NCI-H1105 (cell line): ENCODE measurements at regions not wholly inside any gene's neighbourhood (a gene's known extent, or its start where the extent isn't known, plus 50 kb on each side); places are given as distances from the start of the nearest gene placed in this dataset.

Experiments
- DNase-seq: peaks from one replicate; lab custom pipeline; 2025; lab: John Stamatoyannopoulos, UW

DNA sequence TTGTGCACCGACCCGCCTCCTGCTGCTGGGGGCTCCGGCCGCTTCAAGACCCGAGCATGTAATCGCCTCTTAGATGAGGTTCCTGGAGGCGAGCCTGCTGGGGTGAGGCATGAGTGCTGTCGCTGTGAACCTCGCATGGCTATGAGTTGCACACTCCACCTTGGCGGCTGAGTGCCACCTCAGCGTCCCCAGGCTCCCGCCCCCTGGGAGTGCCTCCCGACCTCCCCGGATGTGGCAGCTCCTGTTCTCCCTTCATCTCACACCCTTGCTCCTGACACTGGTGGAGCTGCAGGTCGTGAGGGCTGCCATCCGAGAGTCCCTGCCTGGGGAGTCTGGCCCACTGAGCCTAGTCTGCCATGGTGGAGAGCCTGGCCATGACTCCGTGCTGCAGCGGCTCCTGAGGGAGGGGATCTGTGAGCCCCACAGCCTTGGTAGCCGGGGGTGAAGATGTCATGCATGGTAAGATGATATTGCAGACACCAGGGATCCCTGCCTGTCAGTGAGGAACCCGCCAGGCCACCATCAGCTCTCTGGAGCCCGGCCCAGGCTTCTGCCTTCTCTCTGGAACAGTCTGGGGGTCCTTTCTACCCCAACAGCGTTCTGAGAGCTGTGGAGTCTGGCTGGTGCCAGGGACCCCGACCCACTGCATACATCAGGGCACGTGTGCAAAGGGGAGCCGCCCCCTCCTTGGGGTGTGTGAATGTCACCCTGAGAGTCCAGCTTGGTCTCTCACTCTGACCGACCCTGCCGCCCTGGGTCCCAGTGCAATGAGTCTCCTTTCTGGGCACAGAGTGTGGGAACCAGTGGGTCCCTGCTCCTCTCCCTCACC, 61.6 kb upstream of the HS6ST1 start:
- DNase-seq = no peak

DNA sequence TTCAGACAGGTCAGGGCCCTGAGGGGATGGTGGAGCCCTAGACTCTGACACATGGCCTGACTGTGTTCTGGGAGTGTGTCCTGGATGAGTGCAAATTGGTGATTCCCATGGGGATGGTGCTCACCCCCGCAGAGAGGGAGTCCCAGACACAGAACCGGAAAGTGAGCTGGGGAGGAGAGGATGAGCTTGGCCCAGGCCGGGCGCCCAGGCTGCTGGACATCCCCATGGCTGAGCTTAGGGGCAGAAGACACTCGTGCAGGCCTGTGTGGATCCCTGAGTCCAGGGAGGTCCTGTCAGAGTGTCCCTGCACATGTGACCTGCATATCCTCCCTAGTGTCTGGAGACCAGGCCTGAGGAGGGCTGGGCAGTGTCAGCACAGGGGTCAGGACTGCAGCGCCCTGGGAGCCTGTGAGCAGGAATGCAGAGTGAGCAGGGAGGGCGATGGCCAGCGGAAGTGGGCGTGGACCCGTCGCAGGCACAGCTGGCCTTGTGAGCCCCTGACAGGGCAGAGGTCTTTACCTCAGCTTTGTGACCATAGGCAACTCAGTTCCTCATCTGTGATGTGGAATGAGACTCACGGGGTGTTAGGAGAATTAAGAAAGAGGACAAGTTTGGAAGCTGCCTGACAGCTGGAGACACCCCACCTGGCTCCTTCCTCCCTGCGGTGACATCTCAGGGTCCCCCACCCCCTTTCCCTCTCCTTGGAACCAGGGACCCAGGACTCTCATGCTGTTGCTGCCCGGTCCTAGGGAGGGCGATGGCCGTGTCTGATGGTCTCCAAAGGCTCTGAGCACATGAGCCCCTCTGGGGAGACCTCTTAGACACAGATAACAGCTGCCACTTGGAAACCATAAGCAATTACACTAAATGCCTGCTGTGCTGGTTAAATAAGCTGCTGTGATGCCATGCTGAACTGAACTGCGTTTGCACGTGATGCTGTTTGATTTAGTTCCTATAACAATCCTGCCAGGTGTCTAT, 62.6 kb upstream of the HS6ST1 start:
- no peak for DNase-seq

DNA sequence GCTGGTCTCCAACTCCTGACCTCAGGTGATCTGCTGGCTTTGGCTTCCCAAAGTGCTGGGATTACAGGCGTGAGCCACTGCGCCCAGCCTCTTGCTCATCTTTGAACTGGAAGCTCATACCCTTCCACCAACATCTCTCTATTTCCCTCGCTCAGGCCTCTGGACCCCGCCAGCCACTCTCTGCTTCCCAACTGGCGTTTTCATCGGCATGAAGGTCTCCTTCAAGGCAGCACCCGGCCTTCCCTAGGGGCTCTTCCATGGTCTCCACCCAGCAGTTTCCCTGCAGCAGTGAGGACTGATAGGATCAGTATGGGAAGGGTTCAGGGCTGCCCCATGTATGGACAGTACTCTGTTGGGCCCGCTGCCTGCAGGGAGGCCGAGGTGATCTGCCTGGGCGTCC, 65.8 kb upstream of the HS6ST1 start:
- DNase-seq = no peak

- no peak for DNase-seq
Observed at GRCh38 chr2:128384956-128385355, 66.3 kb upstream of the HS6ST1 start.

- no peak for DNase-seq
Observed at GRCh38 chr2:128385365-128385764, 66.7 kb upstream of the HS6ST1 start.

GRCh38 chr2:128386066-128386465, 67.4 kb upstream of the HS6ST1 start:
- no peak for DNase-seq

DNA sequence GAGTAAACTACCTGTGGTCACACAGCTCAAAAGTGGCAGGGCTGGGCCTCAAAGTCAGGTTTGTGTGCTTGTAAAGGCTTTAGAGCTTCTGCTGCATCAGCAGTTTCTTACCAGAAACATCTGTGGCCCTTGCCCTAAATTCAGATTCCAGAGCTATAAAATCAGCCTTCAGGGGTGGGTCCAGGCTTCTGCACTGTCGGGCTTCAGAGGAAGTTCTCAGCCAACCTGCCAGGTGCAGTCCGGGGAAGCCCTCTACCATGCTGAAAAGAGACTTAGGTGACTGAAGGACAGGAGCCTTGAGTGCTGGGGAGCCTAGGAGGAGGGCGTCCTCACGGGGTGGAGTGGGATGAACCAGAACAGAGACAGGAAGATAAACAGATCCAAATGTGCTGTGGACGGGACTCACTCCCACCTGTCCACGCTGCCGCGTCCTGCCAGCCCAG, 69.9 kb upstream of the HS6ST1 start:
- DNase-seq = no peak

DNA sequence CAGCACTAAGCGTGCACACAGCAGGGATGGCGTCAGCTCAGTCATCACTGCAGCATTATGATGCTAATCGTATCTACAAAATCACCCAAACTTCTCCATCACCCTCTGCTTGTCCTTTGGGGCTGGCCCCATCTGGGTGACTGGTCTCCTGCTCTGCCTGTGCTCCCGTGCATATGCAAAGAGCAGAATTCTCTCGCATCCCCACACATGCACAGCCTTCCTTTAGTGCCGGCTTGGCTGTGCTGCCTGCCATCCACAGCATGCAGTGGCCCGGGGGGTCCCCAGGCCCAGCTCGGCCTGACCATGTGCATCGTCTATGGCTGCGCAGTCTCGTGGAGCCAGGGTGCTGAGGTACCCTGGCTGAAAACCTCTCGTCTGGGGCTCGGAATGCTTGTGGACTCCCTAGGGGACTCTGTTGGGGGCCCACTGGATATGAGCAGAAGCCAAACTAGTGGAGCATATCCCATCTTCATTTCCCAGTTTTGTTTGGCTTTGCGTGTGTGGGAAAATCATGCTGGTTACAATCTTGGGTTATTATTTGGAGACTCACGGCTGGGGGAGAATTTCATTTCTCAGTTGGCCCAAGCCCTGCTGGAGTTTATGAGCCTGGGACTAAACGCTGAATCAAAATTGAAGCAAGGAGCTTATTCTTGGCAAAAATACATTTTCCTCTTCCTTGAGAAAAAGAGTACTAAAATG, 70.9 kb upstream of the HS6ST1 start:
- DNase-seq = no peak

GRCh38 chr2:128390256-128390990, 71.8 kb upstream of the HS6ST1 start:
- DNase-seq = no peak

DNA sequence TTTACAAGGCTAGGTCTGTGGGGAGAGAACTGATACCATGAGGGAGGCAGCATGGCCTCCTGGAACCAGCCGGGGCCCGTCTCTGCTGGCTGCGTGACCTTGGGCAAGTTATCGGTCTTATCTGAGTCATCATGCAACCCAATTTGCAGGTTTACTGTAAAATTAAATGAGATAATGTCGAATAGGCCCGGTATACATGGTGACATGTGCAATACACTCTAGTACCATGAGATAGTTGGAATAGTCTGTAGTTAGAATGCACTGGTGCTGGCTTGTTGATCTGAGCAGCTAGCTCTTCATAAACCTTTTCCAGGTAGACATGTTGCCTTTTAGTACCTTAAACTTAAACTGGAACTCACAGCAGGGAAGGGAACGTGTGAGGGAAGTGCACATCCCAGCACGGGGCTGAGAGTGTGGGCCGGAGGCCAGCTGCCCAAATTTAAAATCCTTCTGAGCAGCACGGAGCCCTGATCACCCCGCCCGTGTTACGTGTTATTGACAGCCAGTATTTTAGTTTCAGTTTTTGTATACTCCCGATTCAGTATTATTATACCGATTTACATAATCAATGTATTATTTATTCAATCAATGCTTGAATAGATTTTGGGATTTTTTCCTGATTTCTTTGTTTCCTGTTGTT, 72.4 kb upstream of the HS6ST1 start:
- no peak for DNase-seq

- DNase-seq = no peak
Observed at GRCh38 chr2:128391679-128392078, 73.0 kb upstream of the HS6ST1 start.

DNA sequence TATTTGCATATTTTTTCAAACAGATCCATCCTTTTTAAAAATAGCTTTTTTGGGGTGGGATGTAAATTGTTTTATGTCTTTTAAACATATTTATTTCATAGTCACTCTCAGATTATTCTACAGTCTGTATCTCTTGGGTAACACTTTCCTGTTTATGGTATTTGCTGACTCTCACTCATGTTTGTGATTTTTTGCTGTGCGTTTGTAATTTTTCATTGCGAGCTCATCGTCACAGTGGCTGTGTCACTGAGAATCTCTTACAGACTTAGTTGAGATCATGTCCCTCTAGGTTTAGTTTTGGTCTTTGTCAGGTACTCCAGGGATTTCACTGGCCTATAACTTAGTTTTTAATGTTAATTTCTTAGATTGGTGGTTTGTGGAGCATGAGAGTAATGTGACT, 73.5 kb upstream of the HS6ST1 start:
- DNase-seq = no peak

- DNase-seq = no peak
Observed at GRCh38 chr2:128394007-128394730, 75.5 kb upstream of the HS6ST1 start.

DNA sequence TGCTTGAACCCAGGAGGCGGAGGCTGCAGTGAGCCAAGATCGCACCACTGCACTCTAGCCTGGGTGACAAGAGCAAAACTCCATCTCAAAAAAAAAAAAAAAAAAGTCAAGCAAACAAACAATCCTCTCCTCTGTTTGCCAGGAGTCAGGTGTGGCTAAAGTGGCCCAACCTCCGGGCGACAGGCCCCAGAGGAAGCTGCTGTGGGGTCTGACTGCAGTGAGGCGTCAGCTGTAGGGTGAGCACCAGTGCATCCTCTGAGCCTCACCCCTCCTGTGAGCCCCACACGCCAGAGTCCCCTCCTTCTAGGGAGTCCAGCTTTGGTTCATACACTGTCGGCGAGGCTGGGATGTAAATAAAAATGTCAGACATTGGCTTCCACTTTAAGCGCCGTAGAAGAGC, 76.5 kb upstream of the HS6ST1 start:
- no peak for DNase-seq

- no peak for DNase-seq
Observed at GRCh38 chr2:128395640-128396499, 77.2 kb upstream of the HS6ST1 start.

DNA sequence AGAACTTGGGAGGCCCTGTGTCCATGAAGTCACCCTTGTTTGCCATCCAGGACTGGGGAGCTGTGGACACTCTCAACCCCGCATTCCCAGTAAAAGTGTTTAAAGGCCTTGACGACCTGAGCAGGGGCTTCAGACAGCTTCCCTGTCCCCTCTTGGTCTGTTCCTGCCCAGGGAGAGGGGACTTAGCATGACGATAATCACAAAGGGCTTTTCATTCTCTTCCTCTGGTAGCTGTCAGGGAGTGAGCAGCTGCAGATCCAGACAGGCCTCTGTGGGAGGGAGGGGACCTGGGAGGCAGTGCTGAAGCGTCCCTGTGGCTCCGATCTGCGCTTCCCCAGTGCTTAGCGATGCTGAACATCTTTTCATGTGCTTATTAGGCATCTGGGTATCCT, 77.8 kb upstream of the HS6ST1 start:
- no peak for DNase-seq

DNA sequence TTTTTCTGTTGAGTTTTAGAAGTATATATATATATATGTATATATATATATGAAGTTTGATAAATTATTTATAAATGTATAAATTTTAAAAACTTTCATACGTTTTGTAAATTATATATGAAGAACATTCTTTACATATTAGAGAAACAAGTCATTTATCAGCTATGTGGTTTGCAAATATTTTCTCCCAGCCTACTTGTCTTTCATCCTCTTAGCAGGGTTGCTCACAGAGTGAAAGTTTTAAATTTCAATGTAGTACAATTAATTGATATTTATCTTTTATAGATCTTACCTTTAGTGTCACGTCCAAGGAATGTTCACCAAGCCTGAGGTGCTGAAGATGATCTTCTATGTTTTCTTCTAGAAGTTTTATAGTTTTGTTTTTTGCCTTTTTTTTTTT, 78.3 kb upstream of the HS6ST1 start:
- no peak for DNase-seq

GRCh38 chr2:128399256-128399655, 80.6 kb upstream of the HS6ST1 start:
- DNase-seq = no peak

GRCh38 chr2:128399690-128400291, 81.1 kb upstream of the HS6ST1 start:
- DNase-seq = no peak
